K562 (cell line): ENCODE measurements at regions not wholly inside any gene's neighbourhood (a gene's known extent, or its start where the extent isn't known, plus 50 kb on each side); places are given as distances from the start of the nearest gene placed in this dataset.

Experiments used
- BHLHE40 ChIP-seq: IDR thresholded peaks from 2 replicates; pipeline ENCODE4 v1.6.1; 2011; ENCODE audit warnings: low read length, improper control_type of control experiment
- CXXC5 ChIP-seq: fragments of 250-450 bp; sonication (Bioruptor Pico); IDR thresholded peaks from 2 replicates; pipeline ENCODE4 v1.8.0; 2022; ENCODE audit warnings: inconsistent platforms, mild to moderate bottlenecking, moderate library complexity
- EGR1 ChIP-seq: fragments of 450-650 bp; conservative IDR thresholded peaks from 2 replicates; pipeline ENCODE4 v1.6.1; 2017; ENCODE audit warnings: mild to moderate bottlenecking
- MAFK ChIP-seq: IDR thresholded peaks from 2 replicates; pipeline ENCODE4 v1.6.1; 2011; ENCODE audit warnings: low read length, improper control_type of control experiment
- MED1 ChIP-seq: sonication (generic); formaldehyde crosslinking; IDR thresholded peaks from 2 replicates; pipeline ENCODE4 v1.8.1; 2023; ENCODE audit warnings: missing genetic modification reagents, borderline replicate concordance
- POLR2A ChIP-seq: fragments of 450-650 bp; conservative IDR thresholded peaks from 2 replicates; pipeline ENCODE4 v1.6.1; 2016
- RBM17 ChIP-seq: fragments of 200-400 bp; formaldehyde crosslinking; IDR thresholded peaks from 2 replicates; pipeline ENCODE4 v1.6.1; 2017; ENCODE audit warnings: low read depth, mild to moderate bottlenecking, low read length, borderline replicate concordance
- RBM39 ChIP-seq: fragments of 200-400 bp; formaldehyde crosslinking; optimal IDR thresholded peaks from 2 replicates; pipeline ENCODE3; 2018; ENCODE audit warnings: low read depth, low read length
- RCOR1 ChIP-seq, 2 experiments: IDR thresholded peaks; 2 replicates each; pipeline ENCODE4 v1.6.1; 2012; ENCODE audit warnings: low read depth in 2 of 2, low read length in 2 of 2, borderline replicate concordance in 1 of 2, improper control_type of control experiment in 1 of 2
- SMARCE1 ChIP-seq: fragments of 450-650 bp; IDR thresholded peaks from 2 replicates; pipeline ENCODE4 v1.7.1; 2016; ENCODE audit warnings: mild to moderate bottlenecking
- SMC3 ChIP-seq: conservative IDR thresholded peaks from 2 replicates; pipeline ENCODE4 v1.6.1; 2011; ENCODE audit warnings: low read depth, low read length, improper control_type of control experiment; ENCODE audit not compliant: insufficient read depth
- ZNF780A ChIP-seq: fragments of 250-450 bp; sonication (Bioruptor Pico); IDR thresholded peaks from 2 replicates; pipeline ENCODE4 v1.5.0; 2021; ENCODE audit warnings: mild to moderate bottlenecking
- TF ChIP-seq, protein P1 (sequence below): sonication (generic); formaldehyde crosslinking; IDR thresholded peaks from 2 replicates; pipeline ENCODE4 v1.8.0; 2023; ENCODE audit warnings: mild to moderate bottlenecking, missing genetic modification reagents

DNA sequence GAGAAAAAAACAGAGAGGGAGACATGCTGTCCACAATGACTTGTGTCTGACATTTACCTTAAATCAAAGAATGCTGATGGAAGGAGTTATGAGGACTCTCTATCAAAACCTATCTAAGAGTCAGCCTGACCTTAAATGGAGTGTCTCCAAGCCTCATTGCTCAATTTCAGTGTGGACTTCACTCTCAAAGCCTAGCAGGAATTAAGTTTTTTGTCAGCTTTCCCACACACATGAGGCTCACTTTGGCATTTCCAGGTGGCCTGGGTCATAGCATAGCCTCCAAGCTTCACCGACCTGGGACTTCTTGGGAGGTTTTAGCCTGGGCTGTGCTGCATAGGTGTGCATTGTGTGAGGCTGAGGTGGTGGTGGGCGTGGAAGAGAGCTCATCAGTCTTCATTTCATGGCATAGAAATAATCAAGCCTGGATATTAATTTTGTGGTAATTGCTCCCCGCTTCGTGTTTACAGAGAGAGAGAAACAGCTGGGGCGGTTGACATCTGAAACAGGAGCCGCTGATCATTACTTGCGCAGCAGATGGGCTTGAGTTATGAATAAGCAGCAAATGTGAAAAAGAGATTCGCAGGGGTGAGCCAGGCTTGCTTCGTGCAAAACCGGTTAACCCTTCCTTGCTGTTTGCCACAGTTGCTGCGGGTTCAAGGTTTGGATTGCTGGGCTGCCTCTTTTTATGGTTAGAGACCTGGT lies 647.8 kb downstream of the INHBA start:
- no peak for TF ChIP-seq EGR1
- TF ChIP-seq MED1 (CRISPR knock-in tag): no peak
- TF ChIP-seq SMARCE1: no peak
- TF ChIP-seq RBM39: no peak
- TF ChIP-seq BHLHE40: no peak
- TF ChIP-seq RBM17: no peak
- TF ChIP-seq POLR2A: no peak
- TF ChIP-seq CXXC5 (CRISPR knock-in tag): no peak
- no peak for TF ChIP-seq SMC3
- no peak for TF ChIP-seq RCOR1 (IDR thresholded peaks at IDR 0.05; ENCODE audit: borderline replicate concordance in 1 of 2, low read depth in 2 of 2, low read length in 2 of 2)
- no peak for TF ChIP-seq ZNF780A (CRISPR knock-in tag)
- TF ChIP-seq, protein P1, sequence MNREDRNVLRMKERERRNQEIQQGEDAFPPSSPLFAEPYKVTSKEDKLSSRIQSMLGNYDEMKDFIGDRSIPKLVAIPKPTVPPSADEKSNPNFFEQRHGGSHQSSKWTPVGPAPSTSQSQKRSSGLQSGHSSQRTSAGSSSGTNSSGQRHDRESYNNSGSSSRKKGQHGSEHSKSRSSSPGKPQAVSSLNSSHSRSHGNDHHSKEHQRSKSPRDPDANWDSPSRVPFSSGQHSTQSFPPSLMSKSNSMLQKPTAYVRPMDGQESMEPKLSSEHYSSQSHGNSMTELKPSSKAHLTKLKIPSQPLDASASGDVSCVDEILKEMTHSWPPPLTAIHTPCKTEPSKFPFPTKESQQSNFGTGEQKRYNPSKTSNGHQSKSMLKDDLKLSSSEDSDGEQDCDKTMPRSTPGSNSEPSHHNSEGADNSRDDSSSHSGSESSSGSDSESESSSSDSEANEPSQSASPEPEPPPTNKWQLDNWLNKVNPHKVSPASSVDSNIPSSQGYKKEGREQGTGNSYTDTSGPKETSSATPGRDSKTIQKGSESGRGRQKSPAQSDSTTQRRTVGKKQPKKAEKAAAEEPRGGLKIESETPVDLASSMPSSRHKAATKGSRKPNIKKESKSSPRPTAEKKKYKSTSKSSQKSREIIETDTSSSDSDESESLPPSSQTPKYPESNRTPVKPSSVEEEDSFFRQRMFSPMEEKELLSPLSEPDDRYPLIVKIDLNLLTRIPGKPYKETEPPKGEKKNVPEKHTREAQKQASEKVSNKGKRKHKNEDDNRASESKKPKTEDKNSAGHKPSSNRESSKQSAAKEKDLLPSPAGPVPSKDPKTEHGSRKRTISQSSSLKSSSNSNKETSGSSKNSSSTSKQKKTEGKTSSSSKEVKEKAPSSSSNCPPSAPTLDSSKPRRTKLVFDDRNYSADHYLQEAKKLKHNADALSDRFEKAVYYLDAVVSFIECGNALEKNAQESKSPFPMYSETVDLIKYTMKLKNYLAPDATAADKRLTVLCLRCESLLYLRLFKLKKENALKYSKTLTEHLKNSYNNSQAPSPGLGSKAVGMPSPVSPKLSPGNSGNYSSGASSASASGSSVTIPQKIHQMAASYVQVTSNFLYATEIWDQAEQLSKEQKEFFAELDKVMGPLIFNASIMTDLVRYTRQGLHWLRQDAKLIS (CRISPR knock-in tag): no peak
- no peak for TF ChIP-seq MAFK
